ENCODE measurements at regions not wholly inside any gene's neighbourhood (a gene's known extent, or its start where the extent isn't known, plus 50 kb on each side); places are given as distances from the start of the nearest gene placed in this dataset.

- Histone ChIP-seq H3K4me3 (replicated peaks in 1 of 2; ENCODE audit: low read depth in 1 of 2, low read length in 2 of 2) (no peak overlapping the region), H3K9me2 (ENCODE audit: insufficient read depth) (no peaks in the 10 kb centered on the region), H3K4me2 (ENCODE audit: low read length) (no peak overlapping the region), H3K4me1 (ENCODE audit: control insufficient read depth in 1 of 2, insufficient read depth in 2 of 2, low read length in 2 of 2) (no peaks in the 10 kb centered on the region), H3K36me3 (ENCODE audit: control insufficient read depth in 1 of 2, insufficient read depth in 2 of 2, low read length in 2 of 2) (no peaks in the 10 kb centered on the region), H3K9me3 (ENCODE audit: control insufficient read depth in 1 of 2, insufficient read depth in 1 of 2, low read depth in 1 of 2, low read length in 2 of 2) (peaks cover 6 to 11% of the 10 kb centered on the region in 2 experiments; a peak in 2 of 4 replicates), H3K79me2 (ENCODE audit: insufficient read depth, low read length) (no peaks in the 10 kb centered on the region), H3K27ac (ENCODE audit: low read depth, low read length) (no peak overlapping the region), H4K20me1 (ENCODE audit: insufficient read depth) (no peaks in the 10 kb centered on the region), H3K9ac (ENCODE audit: low read length) (no peak overlapping the region), H2AFZ (ENCODE audit: low read depth, low read length, poor library complexity, severe bottlenecking) (no peak overlapping the region), H3K27me3 (ENCODE audit: insufficient read depth, low read length) (no peaks in the 10 kb centered on the region)
- ChIA-PET POLR2A (no interaction called here), CTCF (no interaction called here), RAD21 (ENCODE audit: low non-redundant PET in 1 of 2, low total read pairs in 2 of 2, uncharacterized antibody in 2 of 2, unreplicated experiment in 2 of 2) (no interaction called here)
- intact Hi-C loops (cut with micrococcal nuclease) = no loop called here
- BruUV-seq (replicated peaks) = no TSS peak
- TF ChIP-seq ELF1 (IDR thresholded peaks at IDR 0.05; ENCODE audit: borderline replicate concordance, low read depth) (no peak), CTCF (IDR thresholded peaks at IDR 0.05 in 2 of 3, conservative IDR thresholded peaks at IDR 0.05 in 1 of 3; ENCODE audit: borderline replicate concordance in 1 of 3, insufficient read depth in 1 of 3, low read depth in 2 of 3, low read length in 2 of 3) (no peak), ZBTB33 (IDR thresholded peaks at IDR 0.05; ENCODE audit: extremely low read depth, insufficient replicate concordance, low read length) (no peak), EZH2 (IDR thresholded peaks at IDR 0.05) (no peak), CBX3 (IDR thresholded peaks at IDR 0.05; ENCODE audit: low read depth) (no peak)
- no peak for DNase-seq (ENCODE audit: low read depth, low spot score)
- no peak for ATAC-seq
These were observed 630.2 kb downstream of the ZNF385D start for GRCh38 chr3:21120826-21121225.

GRCh38 chr3:21117370-21117769 lies 633.6 kb downstream of the ZNF385D start:
- ATAC-seq = no peak
- no peak overlapping the region for H3K4me3 ChIP-seq (replicated peaks in 1 of 2; ENCODE audit: low read depth in 1 of 2, low read length in 2 of 2)
- TF ChIP-seq REST (IDR thresholded peaks at IDR 0.05; ENCODE audit: low read depth) (no peak), POLR2AphosphoS5 (IDR thresholded peaks at IDR 0.05; ENCODE audit: low read depth, low read length) (no peak), SP1 (IDR thresholded peaks at IDR 0.05; ENCODE audit: low read depth) (no peak), JUND (IDR thresholded peaks at IDR 0.05) (no peak), CBX3 (IDR thresholded peaks at IDR 0.05; ENCODE audit: low read depth) (no peak), ZFX (IDR thresholded peaks at IDR 0.05) (no peak), TCF7L2 (IDR thresholded peaks at IDR 0.05; ENCODE audit: borderline replicate concordance, extremely low read depth, insufficient read depth, insufficient read length) (no peak), SRF (IDR thresholded peaks at IDR 0.05; ENCODE audit: low read depth) (no peak), YY1 (IDR thresholded peaks at IDR 0.05; ENCODE audit: extremely low read depth, insufficient replicate concordance, low read depth, low read length) (no peak)

More at GRCh38 chr3:21117370-21117769, 633.6 kb downstream of the ZNF385D start:
- ChIA-PET POLR2A (no interaction called here), RAD21 (ENCODE audit: low non-redundant PET in 1 of 2, low total read pairs in 2 of 2, uncharacterized antibody in 2 of 2, unreplicated experiment in 2 of 2) (no interaction called here), CTCF (no interaction called here)
- no peak overlapping the region for H3K4me2 ChIP-seq (ENCODE audit: low read length)
- no peaks in the 10 kb centered on the region for H3K4me1 ChIP-seq (ENCODE audit: control insufficient read depth in 1 of 2, insufficient read depth in 2 of 2, low read length in 2 of 2)
- BruUV-seq (replicated peaks) = no TSS peak
- no peaks in the 10 kb centered on the region for H3K36me3 ChIP-seq (ENCODE audit: control insufficient read depth in 1 of 2, insufficient read depth in 2 of 2, low read length in 2 of 2)
- no peak overlapping the region for H2AFZ ChIP-seq (ENCODE audit: low read depth, low read length, poor library complexity, severe bottlenecking)
- peaks cover 6 to 17% of the 10 kb centered on the region in 2 experiments; a peak in 2 of 4 replicates for H3K9me3 ChIP-seq (ENCODE audit: control insufficient read depth in 1 of 2, insufficient read depth in 1 of 2, low read depth in 1 of 2, low read length in 2 of 2)
- no peak overlapping the region for H3K27ac ChIP-seq (ENCODE audit: low read depth, low read length)
- DNase-seq (ENCODE audit: low read depth, low spot score) = no peak
- intact Hi-C loops (cut with micrococcal nuclease) = no loop called here
- H3K9me2 ChIP-seq (ENCODE audit: insufficient read depth) = no peaks in the 10 kb centered on the region
- H3K27me3 ChIP-seq (ENCODE audit: insufficient read depth, low read length) = no peaks in the 10 kb centered on the region
- no peak overlapping the region for H3K9ac ChIP-seq (ENCODE audit: low read length)
- no peaks in the 10 kb centered on the region for H3K79me2 ChIP-seq (ENCODE audit: insufficient read depth, low read length)
- H4K20me1 ChIP-seq (ENCODE audit: insufficient read depth) = no peaks in the 10 kb centered on the region

All from HCT116 (cell line).